ENCODE measurements at regions not wholly inside any gene's neighbourhood (a gene's known extent, or its start where the extent isn't known, plus 50 kb on each side); places are given as distances from the start of the nearest gene placed in this dataset.

- TF ChIP-seq CTCF (IDR thresholded peaks at IDR 0.05) = no peak
- no peak for TF ChIP-seq POLR2A (IDR thresholded peaks at IDR 0.05)
Measured at GRCh38 chr10:2933071-2933470, 134.3 kb upstream of the PFKP start.
